ENCODE measurements at regions not wholly inside any gene's neighbourhood (a gene's known extent, or its start where the extent isn't known, plus 50 kb on each side); places are given as distances from the start of the nearest gene placed in this dataset.

GRCh38 chr6:92479831-92480230, 939.5 kb downstream of the EPHA7 start:
- Histone ChIP-seq H3K9me3 (no peaks in the 10 kb centered on the region), H3K36me3 (no peaks in the 10 kb centered on the region), H3K4me1 (no peaks in the 10 kb centered on the region), H3K27ac (no peak overlapping the region), H3K27me3 (no peaks in the 10 kb centered on the region), H3K4me3 (no peak overlapping the region)
- no peak for ATAC-seq
- WGBS (ENCODE audit: insufficient coverage, low coverage, low lambda C conversion rate, missing lambda C conversion rate), result 11% methylated on average over 1 of the region's 1 CpG
- intact Hi-C loops (cut with DNase I), result no loop called here
- DNase-seq, result no peak
- TF ChIP-seq CTCF (IDR thresholded peaks at IDR 0.05), result no peak
- no peak for TF ChIP-seq POLR2A (IDR thresholded peaks at IDR 0.05)

- Histone ChIP-seq H3K4me1 (no peaks in the 10 kb centered on the region), H3K36me3 (no peaks in the 10 kb centered on the region), H3K9me3 (no peaks in the 10 kb centered on the region), H3K27me3 (no peaks in the 10 kb centered on the region), H3K27ac (no peak overlapping the region), H3K4me3 (no peak overlapping the region)
- ATAC-seq (no peak), DNase-seq (no peak)
- no peak for TF ChIP-seq CTCF (IDR thresholded peaks at IDR 0.05)
- no peak for TF ChIP-seq POLR2A (IDR thresholded peaks at IDR 0.05)
- intact Hi-C loops (cut with DNase I), result no loop called here
Observed at GRCh38 chr6:92473056-92473455, 946.3 kb downstream of the EPHA7 start.

GRCh38 chr6:92469186-92469828, 950.1 kb downstream of the EPHA7 start:
- Histone ChIP-seq H3K4me3 (no peak overlapping the region), H3K36me3 (no peaks in the 10 kb centered on the region), H3K27ac (no peak overlapping the region), H3K4me1 (no peaks in the 10 kb centered on the region), H3K9me3 (no peaks in the 10 kb centered on the region), H3K27me3 (no peaks in the 10 kb centered on the region)
- ATAC-seq, result no peak
- WGBS (ENCODE audit: insufficient coverage, low coverage, low lambda C conversion rate, missing lambda C conversion rate), result 55% methylated on average over 4 of the region's 4 CpGs
- TF ChIP-seq CTCF (IDR thresholded peaks at IDR 0.05) (no peak), POLR2A (IDR thresholded peaks at IDR 0.05) (no peak)
- intact Hi-C loops (cut with DNase I), result no loop called here
- DNase-seq, result no peak

GRCh38 chr6:92468066-92468465, 951.3 kb downstream of the EPHA7 start:
- Histone ChIP-seq H3K4me1 (no peaks in the 10 kb centered on the region), H3K4me3 (no peak overlapping the region), H3K27me3 (no peaks in the 10 kb centered on the region), H3K9me3 (no peaks in the 10 kb centered on the region), H3K36me3 (no peaks in the 10 kb centered on the region), H3K27ac (no peak overlapping the region)
- ATAC-seq (no peak), DNase-seq (no peak)
- intact Hi-C loops (cut with DNase I), result no loop called here
- TF ChIP-seq POLR2A (IDR thresholded peaks at IDR 0.05), result no peak
- no peak for TF ChIP-seq CTCF (IDR thresholded peaks at IDR 0.05)

GRCh38 chr6:92460133-92460532, 959.2 kb downstream of the EPHA7 start:
- ATAC-seq, result no peak
- H3K36me3 ChIP-seq, result no peaks in the 10 kb centered on the region
- TF ChIP-seq POLR2A (IDR thresholded peaks at IDR 0.05), result no peak
- 66% methylated on average over 2 of the region's 2 CpGs for WGBS (ENCODE audit: insufficient coverage, low coverage, low lambda C conversion rate, missing lambda C conversion rate)
- no peaks in the 10 kb centered on the region for H3K4me1 ChIP-seq
- H3K9me3 ChIP-seq, result no peaks in the 10 kb centered on the region
- H3K4me3 ChIP-seq, result no peak overlapping the region
- DNase-seq, result no peak
- H3K27me3 ChIP-seq, result no peaks in the 10 kb centered on the region
- no peak overlapping the region for H3K27ac ChIP-seq
- intact Hi-C loops (cut with DNase I), result no loop called here
